ENCODE measurements at regions not wholly inside any gene's neighbourhood (a gene's known extent, or its start where the extent isn't known, plus 50 kb on each side); places are given as distances from the start of the nearest gene placed in this dataset.

- no peak overlapping the region for H3K4me3 Mint-ChIP-seq
- no peak for ATAC-seq
Measured at GRCh38 chr9:108720191-108720642, 135.6 kb downstream of the ACTL7B start.

More at GRCh38 chr9:108720191-108720642, 135.6 kb downstream of the ACTL7B start:
- H3K4me3 ChIP-seq = no peak overlapping the region
- no peak overlapping the region for H3K27ac ChIP-seq (ENCODE audit: low read depth)
- no peaks in the 10 kb centered on the region for H3K36me3 Mint-ChIP-seq (ENCODE audit: low read depth)
- H3K9me3 Mint-ChIP-seq = 0 out of 3 replicates have a peak, but pooled peaks cover 3% of the 10 kb centered on the region
- H3F3A ChIP-seq (replicated peaks; ENCODE audit: low read depth) = no peaks in the 10 kb centered on the region
- H3K27ac Mint-ChIP-seq = no peak overlapping the region
- H3K79me2 ChIP-seq (replicated peaks; ENCODE audit: insufficient read depth) = no peaks in the 10 kb centered on the region
- no peaks in the 10 kb centered on the region for H4K20me1 ChIP-seq (replicated peaks; ENCODE audit: insufficient read depth)
- H3K36me3 ChIP-seq (ENCODE audit: insufficient read depth) = no peaks in the 10 kb centered on the region
- peaks cover 5% of the 10 kb centered on the region; the same call in 1 of the 3 replicates for H3K4me1 Mint-ChIP-seq
- no peak overlapping the region for H3K4me2 ChIP-seq
- H3K27me3 Mint-ChIP-seq (ENCODE audit: insufficient read depth, low read depth, poor library complexity) = no peaks in the 10 kb centered on the region
- H3K4me1 ChIP-seq (ENCODE audit: insufficient read depth) = no peaks in the 10 kb centered on the region
- peaks cover 8% of the 10 kb centered on the region; the same call in 1 of the 2 replicates for H3K9me2 ChIP-seq (ENCODE audit: insufficient read depth)
- H3K27me3 ChIP-seq (ENCODE audit: insufficient read depth) = no peaks in the 10 kb centered on the region
- H2AFZ ChIP-seq = no peak overlapping the region
- DNase-seq (ENCODE audit: low spot score) = no peak
- TF ChIP-seq JUNB (IDR thresholded peaks at IDR 0.05; ENCODE audit: unreplicated experiment) (no peak), REST (IDR thresholded peaks at IDR 0.05; ENCODE audit: unreplicated experiment) (no peak), CREB1 (CRISPR knock-in tag; IDR thresholded peaks at IDR 0.05; ENCODE audit: low read depth) (no peak), ZNF331 (CRISPR knock-in tag; IDR thresholded peaks at IDR 0.05; ENCODE audit: low read depth) (no peak), STAT1 (IDR thresholded peaks at IDR 0.05; ENCODE audit: unreplicated experiment) (no peak), ZNF114 (CRISPR knock-in tag; IDR thresholded peaks at IDR 0.05) (no peak), EZH2 (IDR thresholded peaks at IDR 0.05; ENCODE audit: low read depth, unreplicated experiment) (no peak), ETS1 (IDR thresholded peaks at IDR 0.05) (no peak), EZH2phosphoT487 (IDR thresholded peaks at IDR 0.05; ENCODE audit: unreplicated experiment) (no peak), NANOG (IDR thresholded peaks at IDR 0.05; ENCODE audit: borderline replicate concordance) (no peak), POLR2AphosphoS5 (IDR thresholded peaks at IDR 0.05; ENCODE audit: low read depth) (no peak), CTCF (conservative IDR thresholded peaks at IDR 0.05; ENCODE audit: low read depth in 2 of 2) (no peak), ZNF462 (CRISPR knock-in tag; IDR thresholded peaks at IDR 0.05) (no peak)

All from GM23338 (cell line).